MM.1S (cell line): ENCODE measurements at regions not wholly inside any gene's neighbourhood (a gene's known extent, or its start where the extent isn't known, plus 50 kb on each side); places are given as distances from the start of the nearest gene placed in this dataset.

Experiments
- DNase-seq: peaks from one replicate; pipeline ENCODE4 v3.0.0-alpha.2; 2015
- H2AFZ ChIP-seq: fragments of 300-600 bp; sonication (generic); 2 replicates; pipeline ENCODE4 v1.6.0; 2016; ENCODE audit warnings: antibody characterized with exemption, low read length
- H3F3A ChIP-seq: fragments of 300-600 bp; sonication (generic); 2 replicates; pipeline ENCODE4 v1.6.1; 2016; ENCODE audit warnings: mild to moderate bottlenecking, antibody characterized with exemption, low read length, moderate library complexity, mixed read lengths; ENCODE audit not compliant: insufficient read depth
- H3K27ac ChIP-seq: fragments of 300-600 bp; sonication (generic); 2 replicates; pipeline ENCODE4 v1.5.1; 2016; ENCODE audit warnings: mild to moderate bottlenecking, low read length
- H3K27me3 ChIP-seq: fragments of 300-600 bp; sonication (generic); replicated peaks from 2 replicates; pipeline ENCODE4 v1.6.0; 2016; ENCODE audit warnings: low read length; ENCODE audit not compliant: insufficient read depth
- H3K36me3 ChIP-seq: fragments of 300-600 bp; sonication (generic); replicated peaks from 2 replicates; pipeline ENCODE4 v1.6.1; 2016; ENCODE audit warnings: mild to moderate bottlenecking, low read length, mixed read lengths; ENCODE audit not compliant: insufficient read depth
- H3K4me1 ChIP-seq: fragments of 300-600 bp; sonication (generic); 2 replicates; pipeline ENCODE4 v1.6.1; 2016; ENCODE audit warnings: low read length, mixed read lengths
- H3K4me2 ChIP-seq: fragments of 300-600 bp; sonication (generic); 2 replicates; pipeline ENCODE4 v1.6.0; 2016; ENCODE audit warnings: low read depth, low read length
- H3K4me3 ChIP-seq: fragments of 300-600 bp; sonication (generic); 2 replicates; pipeline ENCODE4 v1.5.1; 2016; ENCODE audit warnings: low read length, mixed read lengths
- H3K79me2 ChIP-seq: fragments of 300-600 bp; sonication (generic); 2 replicates; pipeline ENCODE4 v1.6.1; 2016; ENCODE audit warnings: mixed run types, low read length, mixed read lengths
- H3K9ac ChIP-seq: fragments of 300-600 bp; sonication (generic); 2 replicates; pipeline ENCODE4 v1.6.1; 2016; ENCODE audit warnings: low read length, mixed read lengths
- H3K9me2 ChIP-seq: fragments of 300-600 bp; sonication (generic); replicated peaks from 2 replicates; pipeline ENCODE4 v1.6.1; 2016; ENCODE audit warnings: mild to moderate bottlenecking, low read length, mixed read lengths; ENCODE audit not compliant: insufficient read depth
- H3K9me3 ChIP-seq: fragments of 300-600 bp; sonication (generic); replicated peaks from 2 replicates; pipeline ENCODE4 v1.6.1; 2016; ENCODE audit warnings: mild to moderate bottlenecking, low read length, mixed read lengths; ENCODE audit not compliant: insufficient read depth
- H4K20me1 ChIP-seq: fragments of 300-600 bp; sonication (generic); 2 replicates; pipeline ENCODE4 v1.6.1; 2016; ENCODE audit warnings: mild to moderate bottlenecking, low read length, moderate library complexity, mixed read lengths; ENCODE audit not compliant: insufficient read depth
- CTCF ChIP-seq: fragments of 300-600 bp; sonication (generic); IDR thresholded peaks from 2 replicates; pipeline ENCODE4 v1.5.1; 2016; ENCODE audit warnings: antibody characterized with exemption, low read length, mixed read lengths
- EZH2 ChIP-seq: fragments of 300-600 bp; sonication (generic); optimal IDR thresholded peaks from 2 replicates; pipeline ENCODE3; 2017; ENCODE audit warnings: low read depth, mild to moderate bottlenecking, antibody characterized with exemption, low read length, mixed read lengths
- EZH2phosphoT487 ChIP-seq: fragments of 300-600 bp; sonication (generic); IDR thresholded peaks from 2 replicates; pipeline ENCODE4 v1.6.1; 2018; ENCODE audit warnings: antibody characterized with exemption, low read length

GRCh38 chr1:82724246-82724645, 923.5 kb downstream of the ADGRL2 start:
- Histone ChIP-seq H3K4me2 (no peak overlapping the region), H3K4me3 (no peak overlapping the region), H2AFZ (no peak overlapping the region), H3K79me2 (no peaks in the 10 kb centered on the region), H3K27me3 (no peaks in the 10 kb centered on the region), H3F3A (no peaks in the 10 kb centered on the region), H3K9me2 (no peaks in the 10 kb centered on the region), H3K9me3 (no peaks in the 10 kb centered on the region), H3K4me1 (0 out of 2 replicates have a peak, but pooled peaks cover 3% of the 10 kb centered on the region), H3K27ac (no peak overlapping the region), H4K20me1 (no peaks in the 10 kb centered on the region), H3K36me3 (no peaks in the 10 kb centered on the region), H3K9ac (no peak overlapping the region)
- no peak for DNase-seq
- no peak for TF ChIP-seq EZH2phosphoT487
- no peak for TF ChIP-seq EZH2
- no peak for TF ChIP-seq CTCF

- Histone ChIP-seq H3K27ac (no peak overlapping the region), H3K27me3 (no peaks in the 10 kb centered on the region)
Observed at GRCh38 chr1:82722608-82723007, 921.9 kb downstream of the ADGRL2 start.

GRCh38 chr1:82721702-82722101, 921.0 kb downstream of the ADGRL2 start:
- no peaks in the 10 kb centered on the region for H3F3A ChIP-seq
- peak overlapping the region; percentile 44 for H3K4me2 ChIP-seq

More at GRCh38 chr1:82722608-82723007, 921.9 kb downstream of the ADGRL2 start:
- H3K9ac ChIP-seq = no peak overlapping the region
- H3K4me3 ChIP-seq = no peak overlapping the region
- DNase-seq = no peak
- no peaks in the 10 kb centered on the region for H3K9me2 ChIP-seq
- no peak overlapping the region for H2AFZ ChIP-seq
- no peak for TF ChIP-seq CTCF
- no peak for TF ChIP-seq EZH2phosphoT487
- TF ChIP-seq EZH2 = no peak
- peak overlapping the region; percentile 44; the same call in 1 of the 2 replicates for H3K4me2 ChIP-seq
- no peaks in the 10 kb centered on the region for H3K36me3 ChIP-seq
- H4K20me1 ChIP-seq = no peaks in the 10 kb centered on the region
- no peaks in the 10 kb centered on the region for H3F3A ChIP-seq
- H3K9me3 ChIP-seq = no peaks in the 10 kb centered on the region
- H3K79me2 ChIP-seq = no peaks in the 10 kb centered on the region
- 0 out of 2 replicates have a peak, but pooled peaks cover 3% of the 10 kb centered on the region for H3K4me1 ChIP-seq

More at GRCh38 chr1:82721702-82722101, 921.0 kb downstream of the ADGRL2 start:
- Histone ChIP-seq H2AFZ (peak overlapping the region; percentile 37), H3K9me3 (no peaks in the 10 kb centered on the region), H3K4me1 (0 out of 2 replicates have a peak, but pooled peaks cover 3% of the 10 kb centered on the region), H3K9me2 (no peaks in the 10 kb centered on the region), H3K27ac (no peak overlapping the region), H3K4me3 (0 out of 2 replicates have a peak overlapping the region, but pooled peaks have one; percentile 7), H3K36me3 (no peaks in the 10 kb centered on the region), H3K27me3 (no peaks in the 10 kb centered on the region), H3K79me2 (no peaks in the 10 kb centered on the region), H3K9ac (no peak overlapping the region), H4K20me1 (no peaks in the 10 kb centered on the region)
- TF ChIP-seq CTCF (no peak), EZH2 (no peak), EZH2phosphoT487 (no peak)
- peak; percentile 11 for DNase-seq
